Stimulated activated naive CD8-positive, alpha-beta T cell treated with anti-CD3 and anti-CD28 coated beads, Interleukin-15, amount 100 ng/mL, for 72 hours (primary cell): ENCODE measurements at regions not wholly inside any gene's neighbourhood (a gene's known extent, or its start where the extent isn't known, plus 50 kb on each side); places are given as distances from the start of the nearest gene placed in this dataset.
"Not testable (repeated sequence)": the region's sequence is repeated elsewhere in the genome, so short reads cannot be mapped to it uniquely, and the experiment has no call there.

Source experiments
- ATAC-seq: fragments of 150-1000 bp; cut with Tn5 transposase; 2 replicates; pipeline ENCODE4 v1.10.0; 2021; ENCODE audit warnings: mild to moderate bottlenecking, moderate library complexity
- DNase-seq, 2 donors: peaks; one replicate each; pipeline ENCODE4 v3.0.0; 2021 to 2022
- H3K27ac Mint-ChIP-seq, 2 donors: one replicate each; pipeline ENCODE4 v1.8.0; 2022; ENCODE audit warnings: mild to moderate bottlenecking in 2 of 2, mixed read lengths in 2 of 2, moderate library complexity in 2 of 2
- H3K27me3 Mint-ChIP-seq: one replicate; pipeline ENCODE4 v1.8.0; 2022; ENCODE audit warnings: mixed read lengths
- H3K4me1 Mint-ChIP-seq: one replicate; pipeline ENCODE4 v1.8.0; 2022; ENCODE audit warnings: mild to moderate bottlenecking, mixed read lengths
- H3K4me3 Mint-ChIP-seq, 2 donors: one replicate each; pipeline ENCODE4 v1.8.0; 2022; ENCODE audit warnings: mild to moderate bottlenecking in 2 of 2, mixed read lengths in 2 of 2, moderate library complexity in 1 of 2
- H3K9me3 Mint-ChIP-seq, 2 donors: one replicate each; pipeline ENCODE4 v1.8.0; 2022; ENCODE audit warnings: mixed read lengths in 2 of 2

DNA sequence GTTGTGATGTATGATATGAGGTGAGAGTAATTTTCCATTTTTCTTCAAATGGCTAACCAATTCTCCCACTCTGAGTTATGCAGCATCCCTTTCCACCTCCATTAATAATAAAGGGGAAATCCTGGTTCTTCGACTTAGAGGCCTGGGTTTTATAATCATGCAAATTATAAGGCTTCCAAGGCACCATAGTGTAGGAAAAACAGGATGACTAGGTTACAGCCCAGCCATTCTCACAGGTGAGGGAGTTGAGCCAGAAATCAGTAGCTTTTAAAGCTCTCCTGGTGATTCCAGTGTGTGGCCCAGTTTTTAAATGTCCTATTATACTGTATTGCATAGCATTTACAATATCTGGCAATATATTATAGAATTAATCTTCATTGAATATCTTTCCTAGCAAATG is 203.1 kb downstream of the ARHGEF9 start:
- H3K4me1 Mint-ChIP-seq: peaks cover 5% of the 10 kb centered on the region
- H3K9me3 Mint-ChIP-seq: no peaks in the 10 kb centered on the region
- DNase-seq (no peak), ATAC-seq (no peak)
- H3K27ac Mint-ChIP-seq: no peak overlapping the region
- no peak overlapping the region for H3K4me3 Mint-ChIP-seq
- H3K27me3 Mint-ChIP-seq: no peaks in the 10 kb centered on the region

DNA sequence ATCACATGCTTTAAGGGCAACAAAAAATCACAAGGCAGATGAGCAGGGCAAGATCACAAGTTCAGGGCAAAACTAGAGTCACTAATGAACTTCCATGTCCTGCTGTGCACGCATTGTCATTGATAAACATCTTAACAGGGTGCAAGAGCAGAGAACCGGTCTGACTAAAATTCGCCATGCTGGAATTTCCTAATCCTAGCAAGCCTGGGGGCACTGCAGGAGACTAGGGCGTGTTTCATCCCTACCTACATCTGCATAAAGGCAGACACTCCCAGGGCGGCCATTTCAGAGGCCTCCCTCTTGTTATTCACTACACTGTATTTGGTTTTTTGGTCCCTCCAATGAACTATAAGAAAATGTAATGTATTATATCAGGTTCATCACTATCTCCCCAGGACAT is 203.6 kb downstream of the ARHGEF9 start:
- H3K9me3 Mint-ChIP-seq: no peaks in the 10 kb centered on the region
- no peak overlapping the region for H3K4me3 Mint-ChIP-seq
- no peaks in the 10 kb centered on the region for H3K27me3 Mint-ChIP-seq
- peaks cover 5% of the 10 kb centered on the region for H3K4me1 Mint-ChIP-seq
- H3K27ac Mint-ChIP-seq: no peak overlapping the region
- DNase-seq (no peak), ATAC-seq (no peak)

DNA sequence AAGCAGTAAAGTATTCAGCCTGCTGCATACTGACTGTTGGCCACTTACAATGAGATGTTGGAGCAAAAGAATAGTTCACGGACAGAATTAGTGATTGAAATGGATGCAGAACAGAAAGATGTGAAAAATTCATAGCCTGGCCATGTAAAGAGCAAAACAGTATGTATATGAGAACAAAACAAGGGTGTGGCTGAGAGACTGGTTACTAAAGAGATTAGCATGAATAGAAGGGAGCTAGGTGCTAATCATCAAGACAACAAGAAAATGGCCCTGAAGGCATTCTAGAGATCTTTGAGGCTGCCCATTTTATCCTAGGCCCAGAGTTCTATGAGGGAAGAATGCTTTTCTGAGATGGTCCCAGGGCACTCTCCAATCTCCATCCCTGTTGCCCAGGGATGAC is 208.5 kb downstream of the ARHGEF9 start:
- H3K27ac Mint-ChIP-seq: no peak overlapping the region
- H3K4me3 Mint-ChIP-seq: no peak overlapping the region
- H3K27me3 Mint-ChIP-seq: no peaks in the 10 kb centered on the region
- H3K9me3 Mint-ChIP-seq: no peaks in the 10 kb centered on the region
- H3K4me1 Mint-ChIP-seq: peaks cover 5% of the 10 kb centered on the region
- DNase-seq (no peak), ATAC-seq (no peak)

DNA sequence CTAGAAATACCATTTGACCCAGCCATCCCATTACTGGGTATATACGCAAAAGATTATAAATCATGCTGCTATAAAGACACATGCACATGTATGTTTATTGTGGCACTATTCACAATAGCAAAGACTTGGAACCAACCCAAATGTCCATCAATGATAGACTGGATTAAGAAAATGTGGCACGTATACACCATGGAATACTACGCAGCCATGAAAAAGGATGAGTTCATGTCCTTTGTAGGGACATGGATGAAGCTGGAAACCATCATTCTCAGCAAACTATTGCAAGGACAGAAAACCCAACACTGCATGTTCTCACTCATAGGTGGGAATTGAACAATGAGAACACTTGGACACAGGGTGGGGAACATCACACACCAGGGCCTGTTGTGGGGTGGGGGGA is 209.3 kb downstream of the ARHGEF9 start:
- H3K27me3 Mint-ChIP-seq, H3K27ac Mint-ChIP-seq, DNase-seq, H3K9me3 Mint-ChIP-seq, ATAC-seq, H3K4me1 Mint-ChIP-seq, H3K4me3 Mint-ChIP-seq: not testable (repeated sequence)

DNA sequence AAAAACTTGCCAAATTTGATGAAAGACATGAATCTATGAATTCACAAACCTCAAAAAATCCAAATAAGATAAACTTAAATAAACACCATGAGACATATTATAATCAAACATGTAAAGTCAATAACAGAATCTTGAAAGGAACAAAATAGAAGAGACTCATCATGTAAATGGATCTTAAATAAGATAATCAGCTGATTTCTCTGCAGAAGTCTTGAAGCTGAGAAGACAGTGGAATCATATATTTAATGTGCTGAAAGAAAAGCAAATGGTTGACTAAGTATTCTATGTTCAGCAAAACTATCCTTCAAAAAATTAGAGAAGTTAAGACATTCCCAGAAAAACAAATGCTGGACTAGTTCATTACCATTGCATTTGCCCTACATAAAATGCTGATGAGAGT is 215.7 kb upstream of the SPIN4 start:
- no peaks in the 10 kb centered on the region for H3K4me1 Mint-ChIP-seq
- H3K4me3 Mint-ChIP-seq: no peak overlapping the region
- ATAC-seq (no peak), DNase-seq (no peak)
- H3K27ac Mint-ChIP-seq: no peak overlapping the region
- peaks cover 0 to 7% of the 10 kb centered on the region in 2 donors for H3K9me3 Mint-ChIP-seq
- no peaks in the 10 kb centered on the region for H3K27me3 Mint-ChIP-seq

DNA sequence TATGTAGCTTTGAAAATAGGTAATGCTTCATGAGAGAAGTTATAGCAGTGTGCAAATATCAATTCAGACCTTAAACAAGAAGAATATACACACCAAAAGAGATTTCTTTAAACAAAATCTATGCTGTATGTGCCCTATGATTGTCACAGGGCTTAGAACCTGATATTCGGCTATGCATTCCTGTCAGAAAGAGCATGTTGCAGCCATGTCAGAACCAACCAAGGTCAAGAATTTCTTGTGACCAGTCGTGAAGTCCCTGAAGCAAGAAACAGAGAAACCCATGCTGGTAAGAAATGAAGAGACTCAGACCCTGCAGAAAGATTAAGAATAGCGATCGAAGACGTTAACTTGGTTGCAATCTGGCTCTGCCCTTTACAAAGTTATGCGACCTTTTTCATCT is 210.3 kb upstream of the SPIN4 start:
- peak overlapping the region in 1 of 2 donors; percentile 90 for H3K27ac Mint-ChIP-seq
- H3K27me3 Mint-ChIP-seq: no peaks in the 10 kb centered on the region
- peaks cover 6% of the 10 kb centered on the region for H3K4me1 Mint-ChIP-seq
- H3K4me3 Mint-ChIP-seq: peak overlapping the region; percentile 89 to 90
- ATAC-seq (no peak), DNase-seq (no peak)
- peaks cover 2 to 5% of the 10 kb centered on the region in 2 donors for H3K9me3 Mint-ChIP-seq

DNA sequence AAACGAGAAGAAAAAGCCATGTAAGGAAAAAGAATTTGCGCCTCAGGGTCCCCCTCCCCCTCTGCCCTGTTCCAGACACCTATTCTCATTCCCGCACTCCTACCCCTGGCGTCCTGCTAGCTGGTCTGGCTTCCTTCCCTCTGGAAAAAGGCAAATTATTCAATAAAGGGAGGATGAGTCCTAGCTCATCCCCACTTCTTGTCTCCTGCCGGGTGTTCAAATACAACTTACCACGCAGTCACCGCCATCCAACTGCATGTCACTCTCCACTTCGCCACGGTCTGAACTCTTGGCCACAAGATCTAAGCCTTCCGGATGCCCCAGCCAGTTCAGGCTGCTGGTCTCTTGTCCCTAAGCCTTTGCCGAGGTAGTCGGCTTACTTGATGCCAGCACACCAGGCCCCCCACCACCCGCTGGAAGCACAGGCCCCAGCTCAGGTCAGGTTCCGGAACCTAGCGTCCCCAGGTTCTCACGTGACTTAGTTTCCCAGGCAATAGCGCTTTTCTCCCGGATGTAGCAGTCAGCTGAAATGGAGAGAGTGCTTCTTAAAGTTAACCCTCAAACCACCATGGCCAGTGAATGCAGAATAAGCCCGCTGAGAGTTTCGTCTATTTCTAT is 209.6 kb upstream of the SPIN4 start:
- peaks cover 6% of the 10 kb centered on the region for H3K4me1 Mint-ChIP-seq
- peak overlapping the region; percentile 89 to 90 for H3K4me3 Mint-ChIP-seq
- peak overlapping the region; percentile 74 to 91 for H3K27ac Mint-ChIP-seq

DNA sequence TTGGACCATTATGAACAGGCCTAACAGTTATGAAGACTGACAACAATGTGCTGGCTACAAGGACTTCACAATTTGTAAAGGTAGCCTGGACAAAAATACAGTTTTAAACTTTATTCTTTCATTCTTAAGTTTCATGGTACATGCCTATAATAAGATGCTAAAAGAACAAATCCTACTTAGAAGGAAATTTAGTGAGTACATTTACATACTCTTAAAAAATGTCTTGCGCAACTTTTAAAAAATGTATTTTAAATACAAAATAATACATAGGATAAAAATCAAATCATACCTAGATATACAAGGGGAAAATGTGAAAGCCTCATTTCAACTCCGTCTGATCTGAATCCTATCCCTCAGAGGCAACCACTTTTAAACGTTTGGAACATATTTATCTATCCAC is 200.7 kb upstream of the SPIN4 start:
- Mint-ChIP-seq H3K27me3 (no peaks in the 10 kb centered on the region), H3K4me1 (no peaks in the 10 kb centered on the region), H3K4me3 (no peak overlapping the region), H3K27ac (no peak overlapping the region), H3K9me3 (peaks cover 8 to 11% of the 10 kb centered on the region in 2 donors)
- no peak for DNase-seq
- no peak for ATAC-seq

More for the DNA sequence above, 209.6 kb upstream of the SPIN4 start:
- DNase-seq: peak; percentile 33 to 62
- Mint-ChIP-seq H3K9me3 (peaks cover 3 to 6% of the 10 kb centered on the region in 2 donors), H3K27me3 (no peaks in the 10 kb centered on the region)
- peak; percentile 97 for ATAC-seq

DNA sequence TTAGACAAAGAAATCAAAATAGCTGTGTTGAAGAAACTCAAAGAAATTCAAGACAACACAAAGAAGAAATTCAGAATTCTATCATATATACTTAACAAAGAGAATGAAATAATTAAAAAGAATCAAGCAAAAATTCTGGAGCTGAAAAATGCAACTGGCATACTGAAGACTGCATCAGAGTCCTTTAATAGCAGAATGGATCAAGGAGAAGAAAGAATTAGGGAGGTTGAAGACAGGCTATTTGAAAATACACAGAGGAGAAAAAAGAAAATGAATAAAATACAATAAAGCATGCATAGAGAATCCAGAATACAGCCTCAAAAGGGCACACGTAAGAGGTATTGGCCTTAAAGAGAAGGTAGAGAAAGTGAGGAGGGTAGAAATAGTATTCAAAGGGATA is 179.5 kb upstream of the SPIN4 start:
- H3K27me3 Mint-ChIP-seq: no peaks in the 10 kb centered on the region
- peaks cover 6 to 10% of the 10 kb centered on the region in 2 donors for H3K9me3 Mint-ChIP-seq
- H3K4me3 Mint-ChIP-seq: no peak overlapping the region
- no peak overlapping the region for H3K27ac Mint-ChIP-seq
- DNase-seq (no peak), ATAC-seq (no peak)
- no peaks in the 10 kb centered on the region for H3K4me1 Mint-ChIP-seq

DNA sequence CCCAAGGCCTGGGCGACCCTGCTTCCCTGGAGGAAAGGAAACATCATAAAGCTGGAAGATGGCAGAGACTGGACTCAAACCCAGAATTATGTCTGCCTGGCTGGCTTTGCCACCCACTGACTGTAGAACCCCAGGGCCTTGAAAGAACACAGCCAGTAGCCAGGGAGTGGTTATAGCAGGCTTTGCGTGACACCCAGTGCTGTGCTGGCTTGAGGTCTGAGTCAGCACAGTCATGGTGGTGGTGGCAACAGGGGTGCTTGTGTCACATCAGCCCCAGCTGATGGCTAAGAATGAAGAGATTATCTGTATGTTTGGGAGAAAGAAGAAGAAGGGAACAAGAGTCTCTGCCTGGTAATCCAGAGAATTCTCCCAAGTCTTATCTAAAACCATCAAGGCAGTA is 178.8 kb upstream of the SPIN4 start:
- H3K4me3 Mint-ChIP-seq: no peak overlapping the region
- H3K27ac Mint-ChIP-seq: no peak overlapping the region
- H3K4me1 Mint-ChIP-seq: no peaks in the 10 kb centered on the region
- H3K27me3 Mint-ChIP-seq: no peaks in the 10 kb centered on the region
- peaks cover 6 to 10% of the 10 kb centered on the region in 2 donors for H3K9me3 Mint-ChIP-seq
- ATAC-seq (no peak), DNase-seq (no peak)

DNA sequence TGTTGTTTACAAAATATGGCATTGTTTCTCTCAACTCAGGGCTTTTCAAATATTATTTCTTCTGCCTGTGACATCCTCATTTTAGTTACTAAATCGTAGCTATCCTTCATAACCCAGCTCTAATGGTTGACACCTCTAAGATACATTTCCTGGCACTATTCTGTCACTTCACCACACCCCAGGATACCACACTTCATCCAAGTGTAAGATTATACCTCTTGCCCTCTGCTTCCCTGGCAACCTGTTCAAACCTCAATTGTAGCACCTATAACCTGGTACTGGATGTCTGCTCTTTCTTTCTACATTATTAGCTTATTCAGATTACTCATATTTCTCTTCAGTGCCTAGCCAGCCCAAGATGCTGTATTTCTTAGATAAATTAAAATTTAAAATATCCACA is 175.7 kb upstream of the SPIN4 start:
- H3K9me3 Mint-ChIP-seq: peaks cover 6 to 10% of the 10 kb centered on the region in 2 donors
- H3K27me3 Mint-ChIP-seq: no peaks in the 10 kb centered on the region
- DNase-seq: no peak
- H3K4me1 Mint-ChIP-seq: no peaks in the 10 kb centered on the region
- peak overlapping the region in 1 of 2 donors; percentile 58 for H3K27ac Mint-ChIP-seq
- no peak for ATAC-seq
- H3K4me3 Mint-ChIP-seq: no peak overlapping the region

DNA sequence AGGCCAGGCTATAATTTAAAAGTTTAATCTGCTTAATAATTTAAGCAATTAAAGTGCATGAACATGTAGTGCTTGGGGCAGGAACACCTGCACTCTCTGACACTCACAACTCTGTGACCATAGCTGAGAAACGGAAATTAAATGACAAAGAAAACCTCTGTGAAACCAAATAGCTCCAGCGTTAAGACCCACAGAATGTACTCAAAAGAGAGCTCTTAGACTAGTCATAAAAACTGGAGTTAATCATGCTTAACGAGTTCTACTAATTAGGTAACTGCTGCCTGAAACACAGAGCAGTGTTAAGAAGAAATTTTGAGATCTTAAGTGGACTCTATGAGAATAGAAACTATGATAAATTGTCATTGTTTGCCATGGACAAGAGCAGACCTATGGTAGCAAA is 174.4 kb upstream of the SPIN4 start:
- peaks cover 2 to 6% of the 10 kb centered on the region in 2 donors for H3K9me3 Mint-ChIP-seq
- ATAC-seq (no peak), DNase-seq (no peak)
- no peak overlapping the region for H3K27ac Mint-ChIP-seq
- no peaks in the 10 kb centered on the region for H3K27me3 Mint-ChIP-seq
- H3K4me1 Mint-ChIP-seq: no peaks in the 10 kb centered on the region
- no peak overlapping the region for H3K4me3 Mint-ChIP-seq

DNA sequence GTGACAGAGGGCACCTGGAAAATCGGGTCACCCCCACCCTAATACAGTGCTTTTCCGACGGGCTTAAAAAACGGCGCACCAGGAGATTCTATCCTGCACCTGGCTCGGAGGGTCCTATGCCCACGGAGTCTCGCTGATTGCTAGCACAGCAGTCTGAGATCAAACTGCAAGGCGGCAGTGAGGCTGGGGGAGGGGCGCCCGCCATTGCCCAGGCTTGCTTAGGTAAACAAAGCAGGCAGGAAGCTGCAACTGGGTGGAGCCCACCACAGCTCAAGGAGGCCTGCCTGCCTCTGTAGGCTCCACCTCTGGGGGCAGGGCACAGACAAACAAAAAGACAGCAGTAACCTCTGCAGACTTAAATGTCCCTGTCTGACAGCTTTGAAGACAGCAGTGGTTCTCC is 168.2 kb upstream of the SPIN4 start:
- ATAC-seq, H3K4me3 Mint-ChIP-seq, H3K27me3 Mint-ChIP-seq, H3K4me1 Mint-ChIP-seq, DNase-seq, H3K9me3 Mint-ChIP-seq, H3K27ac Mint-ChIP-seq: not testable (repeated sequence)

DNA sequence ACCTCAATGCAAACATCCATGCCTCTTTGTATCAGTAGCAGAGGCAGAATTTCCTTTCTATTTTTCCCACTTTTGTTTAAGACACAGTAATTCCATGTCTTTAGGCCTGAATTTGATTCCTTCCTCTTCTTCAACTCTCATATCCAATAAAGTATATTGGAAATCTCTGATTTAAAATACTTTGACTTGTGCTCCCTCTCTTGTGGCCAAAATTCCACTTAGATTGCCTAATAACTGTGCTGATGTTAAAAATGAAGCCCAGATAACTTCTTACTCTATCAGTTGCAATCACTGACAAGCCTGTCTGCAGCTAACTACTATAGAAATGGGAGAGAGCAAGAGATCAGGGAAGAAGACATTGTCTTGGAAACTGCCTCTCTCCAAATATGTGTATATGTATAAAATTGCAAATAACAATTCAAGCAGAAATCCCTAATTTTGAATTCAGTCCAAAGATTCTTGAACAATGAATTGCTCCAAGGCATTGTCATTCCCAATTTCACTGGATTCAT is 163.5 kb upstream of the SPIN4 start:
- Mint-ChIP-seq H3K4me1 (no peaks in the 10 kb centered on the region), H3K4me3 (no peak overlapping the region), H3K27ac (no peak overlapping the region), H3K27me3 (no peaks in the 10 kb centered on the region), H3K9me3 (no peaks in the 10 kb centered on the region)
- no peak for DNase-seq
- ATAC-seq: no peak

DNA sequence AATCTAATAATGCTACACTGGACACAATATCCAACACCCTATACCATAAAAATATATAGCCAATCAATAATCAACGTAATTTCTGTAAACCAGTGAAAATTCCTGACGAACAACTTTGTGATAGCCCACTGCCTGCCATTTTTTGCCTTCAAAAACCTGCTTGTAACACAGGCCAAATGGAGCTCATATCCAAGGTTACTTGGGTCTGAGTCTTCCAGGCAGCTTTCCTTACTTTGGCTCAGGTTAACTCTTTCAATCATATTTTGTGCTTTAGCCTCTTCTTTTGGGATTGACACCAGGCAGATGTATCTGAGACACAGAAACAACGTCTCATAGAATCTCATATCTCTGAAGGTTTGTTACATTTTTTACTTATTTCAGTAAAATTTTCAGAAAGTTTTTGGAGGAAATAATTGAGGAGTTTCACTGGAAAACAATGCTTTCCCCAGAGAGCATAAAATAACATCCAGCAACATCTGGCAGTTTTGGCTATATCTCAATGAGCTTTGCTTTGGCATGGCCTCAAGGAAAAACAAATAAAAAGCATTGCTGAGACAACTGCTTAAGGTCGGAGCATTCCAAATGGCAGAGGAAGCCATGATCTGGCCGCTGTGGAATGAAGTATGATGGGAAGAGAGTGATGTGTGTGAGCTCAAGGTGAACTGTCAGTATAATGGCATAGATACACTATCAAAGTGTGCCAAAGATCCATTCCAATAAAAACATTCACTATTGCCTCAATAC is 162.9 kb upstream of the SPIN4 start:
- no peak overlapping the region for H3K27ac Mint-ChIP-seq
- no peak overlapping the region for H3K4me3 Mint-ChIP-seq
- no peaks in the 10 kb centered on the region for H3K4me1 Mint-ChIP-seq
- no peak for DNase-seq
- ATAC-seq: no peak
- no peaks in the 10 kb centered on the region for H3K9me3 Mint-ChIP-seq
- no peaks in the 10 kb centered on the region for H3K27me3 Mint-ChIP-seq

DNA sequence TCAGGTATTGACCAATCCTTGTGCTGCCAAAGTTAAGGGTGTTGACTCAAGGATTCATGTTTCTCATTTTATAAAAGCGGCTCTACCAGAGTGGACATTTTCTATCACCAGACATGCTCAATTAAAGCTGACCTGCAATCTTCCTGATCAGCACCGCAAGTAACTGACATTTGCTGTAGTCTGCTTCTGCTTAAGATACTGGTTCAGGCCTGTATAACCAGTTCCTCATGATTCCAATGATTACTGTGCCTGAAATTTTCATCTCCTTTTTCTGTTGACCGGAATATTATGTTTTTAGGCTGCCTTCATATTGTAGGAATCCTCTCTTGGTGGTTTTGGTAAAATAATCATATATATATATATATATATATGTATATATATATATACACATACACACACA is 160.2 kb upstream of the SPIN4 start:
- no peak overlapping the region for H3K27ac Mint-ChIP-seq
- no peak for DNase-seq
- H3K4me1 Mint-ChIP-seq: peaks cover 5% of the 10 kb centered on the region
- H3K4me3 Mint-ChIP-seq: no peak overlapping the region
- ATAC-seq: no peak
- no peaks in the 10 kb centered on the region for H3K27me3 Mint-ChIP-seq
- no peaks in the 10 kb centered on the region for H3K9me3 Mint-ChIP-seq
